ENCODE measurements at regions not wholly inside any gene's neighbourhood (a gene's known extent, or its start where the extent isn't known, plus 50 kb on each side); places are given as distances from the start of the nearest gene placed in this dataset.

GRCh38 chr11:112361396-112361795, 100.7 kb upstream of the PLET1 start:
- Histone ChIP-seq H3K4me3 (ENCODE audit: insufficient read depth, low read depth, low read length) (no peak overlapping the region), H3K27ac (ENCODE audit: insufficient read depth, low read length) (no peak overlapping the region), H2BK15ac (ENCODE audit: low read depth, low read length) (peak overlapping the region; percentile 38; the same call in 2 of the 3 replicates), H2BK5ac (ENCODE audit: low read depth, low read length, poor library complexity, severe bottlenecking) (no peak overlapping the region), H3K9ac (ENCODE audit: low read depth, low read length) (no peak overlapping the region), H4K91ac (ENCODE audit: insufficient read depth, low read depth, low read length) (peak overlapping the region; percentile 13; the same call in 1 of the 2 replicates), H4K5ac (ENCODE audit: low read depth, low read length) (no peak overlapping the region), H2AK9ac (replicated peaks; ENCODE audit: low read depth, low read length, poor library complexity) (no peak overlapping the region), H3K27me3 (ENCODE audit: control insufficient read depth, insufficient read depth, low read length) (no peaks in the 10 kb centered on the region), H3K4ac (ENCODE audit: low read depth, low read length) (peak overlapping the region; percentile 25; the same call in 1 of the 2 replicates), H3K23ac (ENCODE audit: low read depth, low read length) (no peak overlapping the region), H3K79me1 (ENCODE audit: low read depth in 1 of 2, low read length in 2 of 2) (no peaks in the 10 kb centered on the region), H2AK5ac (ENCODE audit: low read depth, low read length) (peak overlapping the region; percentile 50; the same call in 1 of the 2 replicates), H2BK20ac (ENCODE audit: low read depth, low read length) (peak overlapping the region; percentile 8; the same call in 1 of the 2 replicates), H2BK120ac (ENCODE audit: low read depth, low read length) (0 out of 2 replicates have a peak overlapping the region, but pooled peaks have one; percentile 62), H3K56ac (ENCODE audit: extremely low read depth, insufficient read depth, low read length) (no peak overlapping the region), H3K9me3 (ENCODE audit: control insufficient read depth, insufficient read depth, low read length) (no peaks in the 10 kb centered on the region), H3K9me1 (ENCODE audit: insufficient read depth, low read length) (peaks cover 29% of the 10 kb centered on the region), H2AFZ (replicated peaks; ENCODE audit: low read length, poor library complexity) (no peak overlapping the region), H4K20me1 (ENCODE audit: insufficient read depth, low read length) (no peaks in the 10 kb centered on the region), H3K4me2 (ENCODE audit: low read depth, low read length) (no peak overlapping the region), H4K8ac (ENCODE audit: low read depth in 2 of 2, low read length in 2 of 2) (no peak overlapping the region), H3K4me1 (ENCODE audit: control insufficient read depth, insufficient read depth, low read length) (peaks cover 25% of the 10 kb centered on the region), H3K36me3 (ENCODE audit: control insufficient read depth, insufficient read depth, low read length) (no peaks in the 10 kb centered on the region), H3K18ac (ENCODE audit: low read depth, low read length) (no peak overlapping the region), H3K14ac (replicated peaks; ENCODE audit: low read depth, low read length) (no peak overlapping the region)
- POLR2A ChIA-PET (ENCODE audit: unreplicated experiment) = no interaction called here
- no TSS peak for BruUV-seq (replicated peaks)
- WGBS, 2 experiments (ENCODE audit: extremely low coverage in 2 of 2, insufficient read length in 1 of 2) = no CpG with 5 or more reads among the region's 3 CpGs
- CTCF ChIA-PET = no interaction called here
- no peak for ATAC-seq (ENCODE audit: low read depth)
- DNase-seq = no peak
- intact Hi-C loops (cut with micrococcal nuclease) (no loop called here), dilution Hi-C loops (cut with HindIII; ENCODE audit: low sequenced_read_pairs, unreplicated experiment) (no loop called here), in situ Hi-C loops (cut with MboI; ENCODE audit: low sequenced_read_pairs) (loop anchor here (5.0 to 10.0 kb wide), 2 partner anchors 39 to 137 kb away; partner anchors contain the start of gene PTS)
- TF ChIP-seq MAFK (IDR thresholded peaks at IDR 0.05; ENCODE audit: low read depth, low read length) (no peak), RCOR1 (IDR thresholded peaks at IDR 0.05; ENCODE audit: insufficient replicate concordance, low read length) (no peak), MXI1 (IDR thresholded peaks at IDR 0.05; ENCODE audit: borderline replicate concordance, low read depth, low read length) (no peak), SMC3 (IDR thresholded peaks at IDR 0.05; ENCODE audit: low read depth, low read length) (no peak), RAD21 (IDR thresholded peaks at IDR 0.05; ENCODE audit: low read length) (no peak), CHD1 (IDR thresholded peaks at IDR 0.05; ENCODE audit: low read depth, low read length) (no peak), RFX5 (IDR thresholded peaks at IDR 0.05; ENCODE audit: low read depth, low read length) (no peak), CTCF (conservative IDR thresholded peaks at IDR 0.05; ENCODE audit: low read depth, low read length) (no peak), FOS (IDR thresholded peaks at IDR 0.05; ENCODE audit: low read depth, low read length) (no peak), BHLHE40 (IDR thresholded peaks at IDR 0.05; ENCODE audit: low read depth, low read length) (no peak), POLR2A (IDR thresholded peaks at IDR 0.05; ENCODE audit: low read depth, low read length) (no peak), NFE2L2 (IDR thresholded peaks at IDR 0.05; ENCODE audit: low read depth, low read length) (no peak), CEBPB (IDR thresholded peaks at IDR 0.05; ENCODE audit: low read depth, low read length) (no peak), ELK1 (IDR thresholded peaks at IDR 0.05; ENCODE audit: borderline replicate concordance, low read depth, low read length) (no peak), USF2 (IDR thresholded peaks at IDR 0.05; ENCODE audit: low read depth, low read length) (no peak), MAZ (IDR thresholded peaks at IDR 0.05; ENCODE audit: borderline replicate concordance, low read depth, low read length) (no peak)
